Endothelial cell of umbilical vein (primary cell): ENCODE measurements at regions not wholly inside any gene's neighbourhood (a gene's known extent, or its start where the extent isn't known, plus 50 kb on each side); places are given as distances from the start of the nearest gene placed in this dataset.

Experiments
- BruUV-seq: library from RNA; stranded (reverse); fragments of 400-500 nt; replicated peaks from 2 replicates; lab custom pipeline; 2021; lab: Mats Ljungman, UMichigan
- CTCF ChIA-PET: fragments of 300-600, 350-600 bp; sonication (Branson Sonifier 250); formaldehyde crosslinking; loops from one replicate; lab custom pipeline; 2021; ENCODE audit warnings: antibody characterized with exemption, inconsistent platforms; lab: Charles Lee
- POLR2A ChIA-PET: fragments of 300-600, 350-600 bp; sonication (Branson Sonifier 250); formaldehyde crosslinking; loops from one replicate; lab custom pipeline; 2021; ENCODE audit warnings: antibody characterized with exemption, inconsistent platforms; lab: Charles Lee
- DNase-seq: peaks from one replicate; pipeline ENCODE4 v3.0.0-alpha.2; 2011; ENCODE audit warnings: low read depth, low spot score
- FAIRE-seq: peaks from 2 replicates; lab custom pipeline; 2011; peaks lifted over from hg19 to GRCh38; lab: Jason Lieb, UNC
- H2AFZ ChIP-seq: 2 replicates; pipeline ENCODE4 v1.6.0; 2012; ENCODE audit warnings: low read depth, low read length, control low read depth, inconsistent platforms
- H3K27ac ChIP-seq: 2 replicates; pipeline ENCODE4 v1.5.1; 2011; ENCODE audit warnings: low read depth, mild to moderate bottlenecking, control low read depth, low read length, moderate library complexity; ENCODE audit not compliant: insufficient read depth
- H3K27me3 ChIP-seq, 2 experiments: 2 replicates each; pipeline versions ENCODE4 v1.6.0 to v1.6.1; 2011; ENCODE audit warnings: low read length in 2 of 2, mixed read lengths in 1 of 2; ENCODE audit not compliant: control insufficient read depth in 2 of 2, insufficient read depth in 2 of 2
- H3K36me3 ChIP-seq, 2 experiments: 2 replicates in 1 of 2; 3 replicates in 1 of 2; pipeline ENCODE4 v1.5.1; 2011; ENCODE audit warnings: low read length in 2 of 2, mild to moderate bottlenecking in 1 of 2, moderate library complexity in 1 of 2; ENCODE audit not compliant: control insufficient read depth in 2 of 2, insufficient read depth in 2 of 2; ENCODE audit errors: extremely low read depth in 1 of 2
- H3K4me1 ChIP-seq: 3 replicates; pipeline ENCODE4 v1.5.1; 2011; ENCODE audit warnings: mild to moderate bottlenecking, low read length; ENCODE audit not compliant: control insufficient read depth, insufficient read depth; ENCODE audit errors: extremely low read depth
- H3K4me2 ChIP-seq: 2 replicates; pipeline ENCODE4 v1.6.1; 2011; ENCODE audit warnings: low read length, control low read depth, mixed read lengths; ENCODE audit not compliant: insufficient read depth
- H3K4me3 ChIP-seq, 3 experiments: fragments of 200-600 bp in 1 of 3; sonication (generic), shearing (Covaris generic) in 1 of 3; replicated peaks in 1 of 3; 2 replicates each; pipeline ENCODE4 v1.5.1; 2011 to 2016; ENCODE audit warnings: control low read depth in 3 of 3, low read length in 3 of 3, mild to moderate bottlenecking in 2 of 3, inconsistent platforms in 1 of 3, low read depth in 1 of 3, moderate library complexity in 1 of 3; ENCODE audit not compliant: insufficient read depth in 1 of 3
- H3K79me2 ChIP-seq: 2 replicates; pipeline ENCODE4 v1.6.0; 2012; ENCODE audit warnings: low read length, inconsistent platforms; ENCODE audit not compliant: control insufficient read depth, insufficient read depth
- H3K9ac ChIP-seq: replicated peaks from 2 replicates; pipeline ENCODE3; 2011; ENCODE audit warnings: low read length, control low read depth; ENCODE audit not compliant: insufficient read depth; ENCODE audit errors: extremely low read depth
- H3K9me1 ChIP-seq: replicated peaks from 3 replicates; pipeline ENCODE4 v1.6.0; 2011; ENCODE audit warnings: mild to moderate bottlenecking, low read length; ENCODE audit not compliant: control insufficient read depth, insufficient read depth; ENCODE audit errors: extremely low read depth
- H3K9me3 ChIP-seq: replicated peaks from 2 replicates; pipeline ENCODE4 v1.5.1; 2012; ENCODE audit warnings: low read length, inconsistent platforms; ENCODE audit not compliant: control insufficient read depth, insufficient read depth
- H4K20me1 ChIP-seq: replicated peaks from 2 replicates; pipeline ENCODE3; 2011; ENCODE audit warnings: mild to moderate bottlenecking, low read length; ENCODE audit not compliant: control insufficient read depth, insufficient read depth; ENCODE audit errors: extremely low read depth
- EZH2 ChIP-seq: IDR thresholded peaks from 2 replicates; pipeline ENCODE4 v1.6.1; 2012; ENCODE audit warnings: borderline replicate concordance, low read depth, mild to moderate bottlenecking, moderate library complexity, low read length, inconsistent platforms; ENCODE audit not compliant: severe bottlenecking
- FOS ChIP-seq: IDR thresholded peaks from 2 replicates; pipeline ENCODE4 v1.6.1; 2011; ENCODE audit warnings: mild to moderate bottlenecking, low read length, moderate library complexity, borderline replicate concordance; ENCODE audit not compliant: insufficient read depth
- GATA2 ChIP-seq: IDR thresholded peaks from 2 replicates; pipeline ENCODE4 v1.7.0; 2011; ENCODE audit warnings: low read depth, mild to moderate bottlenecking, moderate library complexity, mixed read lengths, low read length; ENCODE audit not compliant: insufficient read length, insufficient read depth
- JUN ChIP-seq: IDR thresholded peaks from 2 replicates; pipeline ENCODE4 v1.6.1; 2011; ENCODE audit warnings: borderline replicate concordance, low read depth; ENCODE audit not compliant: insufficient read length, insufficient read depth
- MYC ChIP-seq: IDR thresholded peaks from one replicate; pipeline ENCODE4 v1.6.1; 2011; ENCODE audit warnings: mild to moderate bottlenecking, low read depth, low read length
- POLR2A ChIP-seq: IDR thresholded peaks from 2 replicates; pipeline ENCODE4 v1.6.1; 2012; ENCODE audit warnings: low read depth, mild to moderate bottlenecking, control low read depth, low read length
- POLR2AphosphoS5 ChIP-seq: IDR thresholded peaks from 2 replicates; pipeline ENCODE4 v1.6.1; 2012; ENCODE audit warnings: low read depth, mild to moderate bottlenecking, control low read depth, low read length, moderate library complexity; ENCODE audit not compliant: insufficient read depth
- dilution Hi-C: fragments of 300-500 bp; cut with MboI; formaldehyde crosslinking; loops from one replicate; pipeline ENCODE4 v1.15.0; 2019; ENCODE audit warnings: low sequenced_read_pairs; ENCODE audit not compliant: extremely low pct_ligation_motif_present
- intact Hi-C: fragments of 100-400 bp; cut with micrococcal nuclease; formaldehyde crosslinking; loops from one replicate; pipeline ENCODE4 v1.10.0; 2022
- TF ChIP-seq, protein P1 (sequence below): IDR thresholded peaks from 2 replicates; pipeline ENCODE4 v1.6.1; 2011; ENCODE audit not compliant: insufficient read depth, insufficient read length
- TF ChIP-seq, protein P2 (sequence below), 2 donors: IDR thresholded peaks; 1 replicate in 1 of 2; 2 replicates in 1 of 2; pipeline ENCODE4 v1.5.1; 2011; ENCODE audit warnings: low read length in 2 of 2, mild to moderate bottlenecking in 2 of 2, moderate library complexity in 2 of 2, control low read depth in 1 of 2, inconsistent platforms in 1 of 2, low read depth in 1 of 2; ENCODE audit not compliant: insufficient read depth in 1 of 2; ENCODE audit errors: extremely low read depth in 1 of 2

DNA sequence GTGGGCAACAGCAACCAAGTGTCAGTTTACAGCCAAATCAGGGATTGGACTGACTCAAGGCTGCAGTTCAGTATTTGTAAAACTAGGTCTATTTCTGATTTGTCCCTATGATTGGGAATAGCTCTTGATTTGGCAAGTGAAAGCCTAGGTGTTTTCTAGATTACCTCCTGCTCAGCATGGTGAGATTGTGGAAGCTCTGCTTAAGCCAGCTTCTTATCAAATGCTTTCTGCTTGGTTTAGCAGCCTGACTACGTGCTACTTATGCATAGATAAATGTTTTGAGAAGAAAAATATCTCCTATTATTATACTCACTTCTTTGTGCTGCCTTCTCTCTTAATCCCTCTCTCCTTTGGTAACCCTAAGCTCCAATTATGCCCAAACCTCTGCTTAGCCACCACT, 86.3 kb upstream of the AMOTL1 start:
- no peaks in the 10 kb centered on the region for H3K79me2 ChIP-seq
- DNase-seq: no peak
- intact Hi-C loops: no loop called here
- H3K9me3 ChIP-seq: no peaks in the 10 kb centered on the region
- peaks cover 0 to 4% of the 10 kb centered on the region in 2 experiments for H3K27me3 ChIP-seq
- FAIRE-seq: no peak
- ChIA-PET CTCF (interaction anchor here (0.7 to 1.1 kb wide), 2 partner anchors 13 to 15 kb away, joined by 3 to 4 read pairs; no protein-coding TSS in a partner anchor), POLR2A (no interaction called here)
- no peaks in the 10 kb centered on the region for H3K36me3 ChIP-seq
- no peak overlapping the region for H3K9ac ChIP-seq
- no peak overlapping the region for H3K4me3 ChIP-seq
- H3K27ac ChIP-seq: no peak overlapping the region
- BruUV-seq: no TSS peak
- dilution Hi-C loops: no loop called here
- H3K9me1 ChIP-seq: no peaks in the 10 kb centered on the region
- H2AFZ ChIP-seq: no peak overlapping the region
- no peaks in the 10 kb centered on the region for H4K20me1 ChIP-seq
- no peak overlapping the region for H3K4me2 ChIP-seq
- no peak for TF ChIP-seq POLR2AphosphoS5
- TF ChIP-seq GATA2: no peak
- no peak for TF ChIP-seq EZH2
- TF ChIP-seq, protein P1, sequence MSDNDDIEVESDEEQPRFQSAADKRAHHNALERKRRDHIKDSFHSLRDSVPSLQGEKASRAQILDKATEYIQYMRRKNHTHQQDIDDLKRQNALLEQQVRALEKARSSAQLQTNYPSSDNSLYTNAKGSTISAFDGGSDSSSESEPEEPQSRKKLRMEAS: no peak
- no peak for TF ChIP-seq POLR2A
- TF ChIP-seq JUN: no peak
- TF ChIP-seq, protein P2, sequence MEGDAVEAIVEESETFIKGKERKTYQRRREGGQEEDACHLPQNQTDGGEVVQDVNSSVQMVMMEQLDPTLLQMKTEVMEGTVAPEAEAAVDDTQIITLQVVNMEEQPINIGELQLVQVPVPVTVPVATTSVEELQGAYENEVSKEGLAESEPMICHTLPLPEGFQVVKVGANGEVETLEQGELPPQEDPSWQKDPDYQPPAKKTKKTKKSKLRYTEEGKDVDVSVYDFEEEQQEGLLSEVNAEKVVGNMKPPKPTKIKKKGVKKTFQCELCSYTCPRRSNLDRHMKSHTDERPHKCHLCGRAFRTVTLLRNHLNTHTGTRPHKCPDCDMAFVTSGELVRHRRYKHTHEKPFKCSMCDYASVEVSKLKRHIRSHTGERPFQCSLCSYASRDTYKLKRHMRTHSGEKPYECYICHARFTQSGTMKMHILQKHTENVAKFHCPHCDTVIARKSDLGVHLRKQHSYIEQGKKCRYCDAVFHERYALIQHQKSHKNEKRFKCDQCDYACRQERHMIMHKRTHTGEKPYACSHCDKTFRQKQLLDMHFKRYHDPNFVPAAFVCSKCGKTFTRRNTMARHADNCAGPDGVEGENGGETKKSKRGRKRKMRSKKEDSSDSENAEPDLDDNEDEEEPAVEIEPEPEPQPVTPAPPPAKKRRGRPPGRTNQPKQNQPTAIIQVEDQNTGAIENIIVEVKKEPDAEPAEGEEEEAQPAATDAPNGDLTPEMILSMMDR (IDR thresholded peaks at IDR 0.05; ENCODE audit: extremely low read depth in 1 of 2, insufficient read depth in 1 of 2, low read depth in 1 of 2, low read length in 2 of 2): no peak
- no peak for TF ChIP-seq FOS
- no peak for TF ChIP-seq MYC
- H3K4me1 ChIP-seq: no peaks in the 10 kb centered on the region
